ENCODE measurements at regions not wholly inside any gene's neighbourhood (a gene's known extent, or its start where the extent isn't known, plus 50 kb on each side); places are given as distances from the start of the nearest gene placed in this dataset.

GRCh38 chr6:87807475-87807874 lies 105.4 kb upstream of the AKIRIN2 start:
- no peak for DNase-seq (ENCODE audit: low spot score)

- DNase-seq (ENCODE audit: low spot score): no peak
These were observed 104.6 kb upstream of the AKIRIN2 start for GRCh38 chr6:87806635-87807034.

- DNase-seq (ENCODE audit: low spot score): no peak
These were observed 104.1 kb upstream of the AKIRIN2 start for GRCh38 chr6:87806099-87806498.

GRCh38 chr6:87803791-87804190 lies 101.8 kb upstream of the AKIRIN2 start:
- DNase-seq (ENCODE audit: low spot score): no peak

GRCh38 chr6:87799651-87800050 lies 97.6 kb upstream of the AKIRIN2 start:
- no peak for DNase-seq (ENCODE audit: low spot score)

GRCh38 chr6:87798393-87799278 lies 96.6 kb upstream of the AKIRIN2 start:
- no peak for DNase-seq (ENCODE audit: low spot score)

GRCh38 chr6:87794922-87795885 lies 93.2 kb upstream of the AKIRIN2 start:
- DNase-seq (ENCODE audit: low spot score): no peak

- DNase-seq (ENCODE audit: low spot score): no peak
These were observed 91.3 kb upstream of the AKIRIN2 start for GRCh38 chr6:87793315-87793714.

- DNase-seq (ENCODE audit: low spot score): no peak
These were observed 89.9 kb upstream of the AKIRIN2 start for GRCh38 chr6:87791982-87792381.

- no peak for DNase-seq (ENCODE audit: low spot score)
These were observed 89.5 kb upstream of the AKIRIN2 start for GRCh38 chr6:87791485-87791884.

GRCh38 chr6:87791029-87791428 lies 89.0 kb upstream of the AKIRIN2 start:
- no peak for DNase-seq (ENCODE audit: low spot score)

- no peak for DNase-seq (ENCODE audit: low spot score)
These were observed 87.9 kb upstream of the AKIRIN2 start for GRCh38 chr6:87789900-87790290.

GRCh38 chr6:87789198-87789899 lies 87.3 kb upstream of the AKIRIN2 start:
- peak; percentile 77 for DNase-seq (ENCODE audit: low spot score)

GRCh38 chr6:87788141-87788540 lies 86.1 kb upstream of the AKIRIN2 start:
- DNase-seq (ENCODE audit: low spot score): no peak

GRCh38 chr6:87785229-87785862 lies 83.3 kb upstream of the AKIRIN2 start:
- DNase-seq (ENCODE audit: low spot score): no peak

- DNase-seq (ENCODE audit: low spot score): no peak
These were observed 82.7 kb upstream of the AKIRIN2 start for GRCh38 chr6:87784690-87785089.

- DNase-seq (ENCODE audit: low spot score): no peak
These were observed 82.0 kb upstream of the AKIRIN2 start for GRCh38 chr6:87784051-87784450.

- no peak for DNase-seq (ENCODE audit: low spot score)
These were observed 77.5 kb upstream of the AKIRIN2 start for GRCh38 chr6:87779542-87779941.

- DNase-seq (ENCODE audit: low spot score): no peak
These were observed 70.8 kb upstream of the AKIRIN2 start for GRCh38 chr6:87772597-87773530.

GRCh38 chr6:87767478-87767877 lies 65.4 kb upstream of the AKIRIN2 start:
- DNase-seq (ENCODE audit: low spot score): no peak

- no peak for DNase-seq (ENCODE audit: low spot score)
These were observed 64.2 kb upstream of the AKIRIN2 start for GRCh38 chr6:87766211-87766610.

Data from AG08395 (cell line).